HG02981 (cell line): ENCODE measurements at regions not wholly inside any gene's neighbourhood (a gene's known extent, or its start where the extent isn't known, plus 50 kb on each side); places are given as distances from the start of the nearest gene placed in this dataset.
A peak's percentile ranks its signal among the peaks of the same experiment; 100 is the strongest.

ENCODE experiments used
- ATAC-seq: cut with Tn5 transposase; IDR thresholded peaks from one replicate; pipeline ENCODE4 v1.9.1; 2021; ENCODE audit warnings: mild to moderate bottlenecking, moderate library complexity; ENCODE audit not compliant: unreplicated experiment

GRCh38 chr2:217419055-217419671 is 559.3 kb upstream of the TNP1 start:
- ATAC-seq: no peak

GRCh38 chr2:217418544-217418943 is 558.7 kb upstream of the TNP1 start:
- ATAC-seq: no peak

GRCh38 chr2:217418090-217418489 is 558.2 kb upstream of the TNP1 start:
- ATAC-seq: no peak

- ATAC-seq: no peak
Observed at GRCh38 chr2:217417536-217417935, 557.7 kb upstream of the TNP1 start.

- ATAC-seq: peak; percentile 84
Observed at GRCh38 chr2:217415316-217415715, 555.5 kb upstream of the TNP1 start.

- ATAC-seq: no peak
Observed at GRCh38 chr2:217414429-217414828, 554.6 kb upstream of the TNP1 start.

GRCh38 chr2:217413193-217413592 is 553.3 kb upstream of the TNP1 start:
- ATAC-seq: no peak

GRCh38 chr2:217412721-217413120 is 552.9 kb upstream of the TNP1 start:
- ATAC-seq: no peak

- no peak for ATAC-seq
Observed at GRCh38 chr2:217412277-217412676, 552.4 kb upstream of the TNP1 start.

GRCh38 chr2:217410681-217410960 is 550.8 kb upstream of the TNP1 start:
- no peak for ATAC-seq

- ATAC-seq: no peak
Observed at GRCh38 chr2:217409949-217410680, 550.3 kb upstream of the TNP1 start.

- no peak for ATAC-seq
Observed at GRCh38 chr2:217407362-217407761, 547.5 kb upstream of the TNP1 start.

GRCh38 chr2:217404236-217404760 is 544.4 kb upstream of the TNP1 start:
- ATAC-seq: no peak

GRCh38 chr2:217402761-217403383 is 543.0 kb upstream of the TNP1 start:
- no peak for ATAC-seq

- no peak for ATAC-seq
Observed at GRCh38 chr2:217402144-217402543, 542.3 kb upstream of the TNP1 start.

- ATAC-seq: no peak
Observed at GRCh38 chr2:217399291-217399690, 539.4 kb upstream of the TNP1 start.

- ATAC-seq: no peak
Observed at GRCh38 chr2:217398860-217399259, 539.0 kb upstream of the TNP1 start.

GRCh38 chr2:217398101-217398500 is 538.2 kb upstream of the TNP1 start:
- ATAC-seq: no peak

- no peak for ATAC-seq
Observed at GRCh38 chr2:217396586-217396985, 536.7 kb upstream of the TNP1 start.

- ATAC-seq: no peak
Observed at GRCh38 chr2:217396165-217396564, 536.3 kb upstream of the TNP1 start.

GRCh38 chr2:217394510-217395351 is 534.9 kb upstream of the TNP1 start:
- no peak for ATAC-seq
